Kidney glomerular epithelial cell (primary cell): ENCODE measurements at regions not wholly inside any gene's neighbourhood (a gene's known extent, or its start where the extent isn't known, plus 50 kb on each side); places are given as distances from the start of the nearest gene placed in this dataset.
A peak's percentile ranks its signal among the peaks of the same experiment; 100 is the strongest.

ENCODE experiments used
- DNase-seq: peaks from one replicate; lab custom pipeline; 2025; lab: John Stamatoyannopoulos, UW

GRCh38 chr12:125888921-125889320 is 823.7 kb downstream of the AACS start:
- no peak for DNase-seq

DNA sequence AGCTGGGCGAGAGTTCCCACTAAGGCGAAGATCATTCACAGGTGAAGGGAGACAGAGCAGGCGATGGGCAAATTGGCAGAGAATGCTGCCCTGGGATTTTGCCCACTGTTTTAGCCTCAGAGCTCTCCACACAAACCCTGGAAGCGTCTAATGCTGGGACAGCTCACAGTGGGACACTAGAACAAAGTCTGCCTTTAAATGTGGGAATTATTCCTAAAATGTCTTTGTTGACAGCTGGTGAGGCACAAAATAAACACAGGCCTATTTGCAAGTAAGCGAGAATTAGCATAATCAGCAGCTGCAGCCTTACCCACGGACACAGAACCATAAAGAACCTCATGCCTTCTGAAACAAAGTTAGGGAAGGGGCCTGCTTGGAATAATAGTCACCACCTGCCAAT is 824.5 kb downstream of the AACS start:
- DNase-seq, result no peak

GRCh38 chr12:125890366-125890905 is 825.2 kb downstream of the AACS start:
- DNase-seq, result no peak

- DNase-seq, result no peak
Observed at GRCh38 chr12:125890971-125891370, 825.7 kb downstream of the AACS start.

GRCh38 chr12:125892276-125892675 is 827.0 kb downstream of the AACS start:
- DNase-seq, result no peak

GRCh38 chr12:125902991-125903390 is 837.8 kb downstream of the AACS start:
- no peak for DNase-seq

DNA sequence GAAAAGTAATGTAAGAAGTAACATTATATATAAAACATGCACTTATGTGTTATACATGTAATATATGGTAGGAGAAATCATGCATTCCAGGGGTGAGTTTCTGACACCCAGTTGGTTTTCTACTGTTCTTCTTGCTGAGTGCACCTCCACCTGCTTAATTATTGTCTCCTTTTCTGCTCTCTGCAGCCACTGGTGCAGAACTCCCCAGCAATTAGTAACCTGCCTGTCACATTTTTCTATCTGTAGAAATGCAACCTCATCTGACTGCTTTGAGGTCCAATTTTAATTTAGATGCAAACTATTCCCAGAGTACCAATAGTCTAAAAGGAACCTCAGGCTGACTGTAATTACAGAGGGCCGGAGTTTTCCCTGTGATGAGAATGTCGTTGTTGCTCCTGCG is 842.1 kb downstream of the AACS start:
- DNase-seq, result no peak

DNA sequence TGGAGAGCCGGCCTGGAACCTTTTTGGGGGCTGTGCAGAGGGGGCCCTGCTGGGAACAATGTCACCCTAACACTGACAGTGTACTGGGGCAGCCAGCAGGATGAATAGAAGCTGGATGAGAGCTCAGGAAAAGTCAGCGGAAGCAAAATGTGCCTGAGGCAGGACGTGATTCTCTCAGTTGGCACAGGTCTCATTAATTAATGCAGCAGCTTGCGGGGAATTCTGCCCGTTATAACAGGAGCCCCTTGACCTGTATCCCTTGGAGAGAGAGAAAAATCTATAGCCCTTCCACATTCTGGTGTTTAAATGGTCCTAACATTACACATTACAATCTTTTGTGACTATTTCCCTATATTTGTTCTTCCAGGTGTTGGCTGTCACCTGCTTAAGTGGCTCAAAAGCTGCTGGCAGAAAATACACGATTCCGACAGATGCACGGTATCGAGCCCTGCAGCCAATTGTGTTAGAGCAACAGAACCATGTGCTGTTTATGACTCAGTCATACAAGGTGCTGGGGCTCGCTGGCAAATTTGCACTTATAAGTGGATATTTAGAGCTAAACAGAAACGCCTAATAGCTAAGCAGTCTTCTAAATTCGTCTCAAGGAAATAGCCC is 854.7 kb downstream of the AACS start:
- DNase-seq, result no peak

DNA sequence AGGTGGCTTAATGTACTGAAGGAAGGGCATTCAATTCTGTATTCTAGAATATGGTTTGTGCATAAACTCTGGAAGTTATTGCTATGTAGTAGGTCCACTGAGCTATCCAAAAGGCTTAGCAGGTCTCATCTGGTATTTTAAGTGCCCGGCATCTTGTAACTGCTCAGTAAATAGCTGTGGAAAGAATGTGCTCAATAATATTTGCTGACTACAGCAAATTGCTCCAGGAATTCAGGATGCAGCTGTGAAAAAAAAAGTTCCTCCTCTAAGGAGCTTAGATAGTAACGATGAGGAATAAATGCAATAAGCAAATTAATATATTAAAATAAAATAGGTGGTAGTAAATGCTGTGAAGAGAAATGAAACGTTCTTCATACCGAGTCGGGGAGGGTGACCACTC is 857.1 kb downstream of the AACS start:
- no peak for DNase-seq

- no peak for DNase-seq
Observed at GRCh38 chr12:125936502-125936901, 871.3 kb downstream of the AACS start.

GRCh38 chr12:125944446-125944845 is 879.2 kb downstream of the AACS start:
- no peak for DNase-seq

DNA sequence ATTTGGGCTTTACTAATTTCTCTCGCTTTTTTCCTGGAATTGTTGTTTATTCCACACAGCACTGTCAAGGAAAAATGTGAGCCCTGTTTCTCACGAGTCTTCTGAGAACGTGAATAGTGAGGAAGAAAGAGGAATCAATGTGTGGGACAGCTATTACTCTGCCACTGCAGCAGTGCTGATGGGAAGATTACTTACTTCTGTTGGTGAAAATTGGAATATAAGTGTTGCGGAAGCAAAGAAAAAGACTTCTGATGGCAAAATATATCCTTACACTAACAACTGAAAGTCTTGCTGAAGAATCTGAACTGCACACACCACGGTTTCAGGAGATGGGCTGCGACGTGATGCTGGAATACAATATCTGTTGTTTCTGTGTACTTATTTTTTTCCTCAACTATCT is 884.2 kb downstream of the AACS start:
- DNase-seq, result no peak

DNA sequence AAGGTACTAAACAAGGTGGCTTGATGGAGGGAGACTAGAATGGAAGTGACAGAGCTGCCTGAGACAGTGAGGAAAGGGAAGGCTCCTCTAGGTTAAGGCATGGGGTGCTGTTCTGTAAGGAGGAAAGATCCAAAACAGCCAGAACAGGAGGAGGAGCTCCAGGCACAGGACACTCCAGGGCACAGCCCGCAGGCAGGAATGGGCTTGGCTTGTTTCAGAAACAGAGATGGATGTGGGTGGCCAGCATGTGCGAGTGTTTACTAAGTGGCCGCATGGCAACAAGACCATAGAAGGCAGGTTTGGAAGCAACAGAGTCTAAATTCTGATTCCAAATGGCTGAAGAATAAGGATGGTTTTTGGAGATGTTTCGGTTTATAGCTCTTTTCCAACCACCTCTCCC is 889.1 kb downstream of the AACS start:
- DNase-seq, result no peak

DNA sequence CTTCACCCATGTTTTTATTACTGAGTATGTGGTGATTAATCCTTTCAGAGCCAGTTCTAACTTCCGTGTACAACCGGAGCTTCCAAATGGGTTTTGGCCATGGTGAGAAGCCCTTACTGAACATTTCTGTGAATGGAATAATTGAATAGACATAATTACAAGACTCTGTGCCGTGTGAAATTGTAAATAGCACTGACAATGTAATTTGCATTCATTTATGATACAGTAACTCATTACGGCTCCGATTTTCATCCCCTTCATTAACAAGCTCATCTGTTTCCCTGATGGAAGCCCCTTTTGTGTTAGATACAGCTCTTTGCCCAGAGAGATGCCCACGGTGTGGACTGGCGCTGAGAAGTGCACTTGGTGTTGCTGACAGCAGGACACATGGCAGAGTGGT is 891.0 kb downstream of the AACS start:
- DNase-seq, result no peak

DNA sequence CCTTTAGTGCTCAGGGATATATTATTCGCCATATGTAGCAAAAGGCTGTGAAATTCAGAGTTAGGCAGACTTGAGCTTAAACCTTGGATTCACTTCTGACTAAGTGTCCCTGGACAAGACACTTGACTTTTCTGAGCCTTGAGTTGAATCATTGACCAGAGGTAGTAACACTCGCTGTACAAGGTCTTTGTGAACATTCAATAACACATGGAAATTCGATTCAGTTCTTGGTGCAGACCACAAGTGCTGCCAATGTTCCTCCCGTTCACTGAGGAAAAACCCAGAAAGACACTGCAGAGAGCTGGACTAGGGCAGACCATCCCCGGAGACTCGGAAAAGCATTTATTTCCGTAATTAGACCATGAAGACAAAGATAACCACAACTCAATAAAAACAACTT is 901.4 kb downstream of the AACS start:
- DNase-seq, result no peak

DNA sequence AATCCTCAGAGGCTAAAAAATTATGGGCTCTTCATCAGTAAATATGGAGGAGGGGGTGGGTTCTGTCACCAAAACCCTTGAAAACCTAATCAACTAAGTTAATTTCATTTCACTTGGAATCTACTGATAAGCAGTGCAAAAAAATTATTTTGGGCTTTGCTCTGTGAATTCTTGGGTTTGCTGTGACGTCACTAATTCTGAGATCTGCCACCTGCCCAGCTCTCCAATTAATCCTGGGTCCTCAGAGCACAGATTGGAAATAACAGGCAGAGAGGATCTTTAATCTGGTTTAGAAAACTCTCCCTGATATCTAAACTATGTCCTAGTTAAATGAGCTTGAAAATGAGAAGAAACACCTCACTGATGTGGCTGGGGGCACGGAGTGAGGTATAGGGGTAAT is 903.2 kb downstream of the AACS start:
- DNase-seq, result no peak

- DNase-seq, result no peak
Observed at GRCh38 chr12:125971981-125972380, 906.7 kb downstream of the AACS start.

- DNase-seq, result no peak
Observed at GRCh38 chr12:125978286-125978685, 913.1 kb downstream of the AACS start.

DNA sequence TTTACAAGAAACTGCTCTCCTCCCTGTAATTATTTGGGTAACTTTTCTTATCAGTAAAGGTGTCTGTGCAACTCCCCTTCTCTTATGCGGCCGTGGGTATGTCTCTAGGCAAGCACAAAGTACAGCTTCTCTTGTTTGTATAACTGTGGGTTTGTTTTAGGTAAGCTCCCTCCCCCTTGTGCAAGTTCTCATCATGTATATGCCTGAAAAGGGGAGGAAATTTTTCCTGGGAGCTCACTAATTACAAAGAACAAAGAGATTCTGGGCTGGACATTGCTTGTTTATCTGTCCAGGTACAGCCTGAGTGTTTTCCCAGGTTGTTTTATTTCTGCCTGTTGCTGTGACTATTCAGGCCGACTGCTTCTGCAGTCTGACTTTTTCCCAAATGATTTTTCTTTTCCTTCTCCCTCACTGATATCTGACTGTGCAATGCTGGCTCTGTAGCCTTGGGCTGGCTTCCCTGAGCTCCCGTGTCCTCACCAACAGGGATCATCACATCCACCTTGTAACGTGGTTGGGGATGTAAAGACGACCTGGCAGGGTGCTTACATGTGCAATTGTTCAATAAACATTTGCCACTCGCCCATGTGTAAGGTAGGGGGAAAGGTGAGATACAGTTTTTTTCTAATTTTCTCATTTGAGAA is 916.5 kb downstream of the AACS start:
- DNase-seq, result no peak

- DNase-seq, result peak; percentile 19
Observed at GRCh38 chr12:125983094-125983783, 918.0 kb downstream of the AACS start.

DNA sequence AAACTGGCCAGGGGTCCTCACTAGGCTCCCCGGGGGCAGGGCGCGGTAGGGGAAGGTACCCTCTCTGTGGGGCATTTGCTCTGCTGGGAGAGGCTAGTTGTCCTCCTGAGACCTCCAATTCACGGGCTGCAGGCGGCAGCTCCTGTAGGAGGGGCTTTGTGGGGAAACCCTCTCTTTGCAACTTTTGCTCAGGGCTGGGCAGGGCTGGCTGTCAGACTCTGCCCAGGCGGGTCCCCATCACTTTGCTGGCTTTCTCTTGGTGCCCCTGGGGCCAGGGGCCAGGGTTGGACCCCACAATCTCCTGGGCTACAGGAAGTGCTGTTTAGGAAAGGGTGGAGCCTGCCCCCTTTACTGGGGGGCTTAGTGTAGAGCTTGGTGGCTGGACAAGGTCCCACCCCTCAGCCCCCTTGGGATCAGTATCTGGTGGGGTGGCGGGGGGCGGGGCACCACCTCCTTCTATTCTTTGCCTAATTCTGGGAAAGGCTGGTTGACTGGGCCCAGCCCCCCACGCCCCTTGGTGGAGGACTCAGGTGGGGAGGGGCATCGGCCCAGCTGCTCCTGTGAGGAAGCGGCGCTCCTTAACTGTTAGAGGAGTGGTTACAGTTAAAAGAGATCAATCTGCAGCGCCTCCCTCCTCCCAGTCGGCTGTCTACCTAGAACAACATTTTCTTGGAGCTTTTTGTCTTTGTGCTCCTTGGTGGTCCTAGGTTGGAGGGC is 918.7 kb downstream of the AACS start:
- DNase-seq, result no peak

GRCh38 chr12:125988545-125988944 is 923.3 kb downstream of the AACS start:
- no peak for DNase-seq

DNA sequence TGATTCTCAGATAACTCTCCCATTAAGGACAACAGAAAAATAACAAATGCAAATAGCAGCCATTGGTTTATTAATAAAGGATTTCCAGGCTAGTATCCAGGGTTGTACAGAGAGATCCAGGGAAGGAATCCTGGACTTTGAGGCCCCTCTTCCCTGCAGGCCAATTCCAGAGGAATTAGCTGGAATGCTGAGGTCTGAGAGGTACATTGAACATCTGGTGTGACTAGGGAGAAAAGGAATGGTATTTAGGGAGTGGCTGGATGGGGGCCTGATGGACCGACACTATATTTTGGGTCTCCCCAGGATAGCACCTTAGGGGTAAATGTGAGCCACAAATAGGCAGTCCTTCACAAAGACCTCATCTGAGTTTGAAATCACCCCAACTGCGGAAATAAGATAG is 924.5 kb downstream of the AACS start:
- no peak for DNase-seq
